CD8-positive, alpha-beta memory T cell (primary cell): ENCODE measurements at regions not wholly inside any gene's neighbourhood (a gene's known extent, or its start where the extent isn't known, plus 50 kb on each side); places are given as distances from the start of the nearest gene placed in this dataset.
A peak's percentile ranks its signal among the peaks of the same experiment; 100 is the strongest.

Experiments used
- CTCF ChIA-PET: fragments of 350-600 bp; sonication (Branson Sonifier 250); formaldehyde crosslinking; loops from one replicate; lab custom pipeline; 2021; ENCODE audit warnings: antibody characterized with exemption; lab: Charles Lee
- POLR2A ChIA-PET: fragments of 350-600 bp; sonication (Branson Sonifier 250); formaldehyde crosslinking; loops from one replicate; lab custom pipeline; 2021; ENCODE audit warnings: antibody characterized with exemption; lab: Charles Lee
- DNase-seq, 5 donors: peaks; one replicate each; pipeline versions ENCODE4 v3.0.0 to v3.0.0-alpha.2; 2020 to 2022; ENCODE audit warnings: mixed read lengths in 1 of 5
- H3K27ac ChIP-seq: one replicate; pipeline ENCODE4 v1.7.0; 2013; ENCODE audit warnings: low read depth, mild to moderate bottlenecking, low read length, moderate library complexity
- H3K27me3 ChIP-seq: 2 replicates; pipeline ENCODE4 v1.7.0; 2013; ENCODE audit warnings: low read length, mild to moderate bottlenecking; ENCODE audit not compliant: insufficient read depth, poor library complexity, severe bottlenecking
- H3K36me3 ChIP-seq: 2 replicates; pipeline ENCODE4 v1.7.0; 2013; ENCODE audit warnings: mild to moderate bottlenecking, low read length, moderate library complexity; ENCODE audit not compliant: insufficient read depth
- H3K4me1 ChIP-seq: 2 replicates; pipeline ENCODE4 v1.7.0; 2013; ENCODE audit warnings: mild to moderate bottlenecking, low read length, moderate library complexity; ENCODE audit not compliant: insufficient read depth
- H3K4me3 ChIP-seq: 2 replicates; pipeline ENCODE4 v1.7.0; 2013; ENCODE audit warnings: mild to moderate bottlenecking, low read length
- H3K9me3 ChIP-seq: 2 replicates; pipeline ENCODE4 v1.7.0; 2013; ENCODE audit warnings: mild to moderate bottlenecking, low read length
- H3K27ac Mint-ChIP-seq, 8 donors: one replicate each; pipeline ENCODE4 v1.8.0; 2020 to 2021; ENCODE audit warnings: mixed read lengths in 8 of 8, mild to moderate bottlenecking in 6 of 8, inconsistent platforms in 3 of 8, moderate library complexity in 3 of 8
- H3K27me3 Mint-ChIP-seq, 2 donors: one replicate each; pipeline ENCODE4 v1.8.0; 2020 to 2021; ENCODE audit warnings: mixed read lengths in 2 of 2, mild to moderate bottlenecking in 1 of 2, moderate library complexity in 1 of 2
- H3K36me3 Mint-ChIP-seq, 3 donors: one replicate each; pipeline ENCODE4 v1.8.0; 2020 to 2021; ENCODE audit warnings: mixed read lengths in 3 of 3, inconsistent platforms in 1 of 3, mild to moderate bottlenecking in 1 of 3
- H3K4me1 Mint-ChIP-seq, 3 donors: one replicate each; pipeline ENCODE4 v1.8.0; 2020 to 2021; ENCODE audit warnings: mixed read lengths in 3 of 3, inconsistent platforms in 1 of 3, mild to moderate bottlenecking in 1 of 3
- H3K4me3 Mint-ChIP-seq, 7 donors: one replicate each; pipeline ENCODE4 v1.8.0; 2020 to 2021; ENCODE audit warnings: mixed read lengths in 7 of 7, mild to moderate bottlenecking in 6 of 7, moderate library complexity in 4 of 7, inconsistent platforms in 2 of 7
- H3K9me3 Mint-ChIP-seq, 5 donors: one replicate each; pipeline ENCODE4 v1.8.0; 2020 to 2022; ENCODE audit warnings: mixed read lengths in 5 of 5, mild to moderate bottlenecking in 3 of 5, moderate library complexity in 2 of 5, inconsistent platforms in 1 of 5

- Mint-ChIP-seq H3K4me3 (peak overlapping the region in 6 of 7 donors; percentile 1 to 52 (median 14)), H3K9me3 (no peaks in the 10 kb centered on the region), H3K36me3 (no peaks in the 10 kb centered on the region), H3K4me1 (peaks cover 33 to 49% (median 43%) of the 10 kb centered on the region in 3 donors), H3K27me3 (peaks cover 0 to 2% of the 10 kb centered on the region in 2 donors), H3K27ac (peak overlapping the region in 6 of 8 donors; percentile 3 to 58 (median 40))
- no peak overlapping the region for H3K4me3 ChIP-seq
- no peaks in the 10 kb centered on the region for H3K9me3 ChIP-seq
- no peaks in the 10 kb centered on the region for H3K36me3 ChIP-seq
- H3K27ac ChIP-seq = no peak overlapping the region
- peak in 2 of 5 donors; percentile 16 to 33 for DNase-seq
- peaks cover 15% of the 10 kb centered on the region for H3K4me1 ChIP-seq
- POLR2A ChIA-PET = no interaction called here
- H3K27me3 ChIP-seq = no peaks in the 10 kb centered on the region
- CTCF ChIA-PET = interaction anchor here (0.8 to 2.6 kb wide), 4 partner anchors 13 to 349 kb away, joined by 3 to 11 read pairs (median 4); no protein-coding TSS in a partner anchor
Measured at GRCh38 chr13:30119476-30119875, 187.9 kb downstream of the KATNAL1 start.

GRCh38 chr13:30116379-30116778 is 191.0 kb downstream of the KATNAL1 start:
- peaks cover 36 to 56% (median 51%) of the 10 kb centered on the region in 3 donors for H3K4me1 Mint-ChIP-seq
- POLR2A ChIA-PET = interaction anchor here (0.5 to 2.1 kb wide), 2 partner anchors 266 to 640 kb away, joined by 3 to 14 read pairs; partner anchors contain the start of gene UBL3
- CTCF ChIA-PET = interaction anchor here (2.2 to 10.2 kb wide), 9 partner anchors 15 to 608 kb away, joined by 6 to 193 read pairs (median 38); partner anchors contain the start of gene UBL3

GRCh38 chr13:30115257-30115600 is 192.1 kb downstream of the KATNAL1 start:
- ChIA-PET POLR2A (interaction anchor here (0.6 to 2.1 kb wide), 7 partner anchors 17 to 449 kb away, joined by 3 to 14 read pairs (median 3); partner anchors contain the start of gene UBL3), CTCF (interaction anchor here (0.6 to 10.2 kb wide), 67 partner anchors 9 to 611 kb away, joined by 3 to 193 read pairs (median 5); partner anchors contain the start of genes KATNAL1, SLC7A1 and UBL3)
- peaks cover 0 to 2% of the 10 kb centered on the region in 2 donors for H3K27me3 Mint-ChIP-seq
- no peaks in the 10 kb centered on the region for H3K27me3 ChIP-seq
- H3K27ac Mint-ChIP-seq = peak overlapping the region in 7 of 8 donors; percentile 23 to 93 (median 62)
- H3K4me1 Mint-ChIP-seq = peaks cover 28 to 44% (median 39%) of the 10 kb centered on the region in 3 donors
- H3K4me3 Mint-ChIP-seq = peak overlapping the region; percentile 66 to 86 (median 70)
- no peak for DNase-seq
- peaks cover 26% of the 10 kb centered on the region for H3K4me1 ChIP-seq
- no peaks in the 10 kb centered on the region for H3K9me3 ChIP-seq
- no peaks in the 10 kb centered on the region for H3K36me3 ChIP-seq
- no peak overlapping the region for H3K4me3 ChIP-seq
- H3K36me3 Mint-ChIP-seq = peaks cover 0 to 1% (median 0%) of the 10 kb centered on the region in 3 donors
- no peak overlapping the region for H3K27ac ChIP-seq
- H3K9me3 Mint-ChIP-seq = no peaks in the 10 kb centered on the region

More at GRCh38 chr13:30116379-30116778, 191.0 kb downstream of the KATNAL1 start:
- H3K9me3 ChIP-seq = no peaks in the 10 kb centered on the region
- Mint-ChIP-seq H3K27me3 (peaks cover 0 to 2% of the 10 kb centered on the region in 2 donors), H3K9me3 (no peaks in the 10 kb centered on the region), H3K4me3 (no peak overlapping the region), H3K36me3 (peaks cover 0 to 1% (median 0%) of the 10 kb centered on the region in 3 donors), H3K27ac (no peak overlapping the region)
- H3K36me3 ChIP-seq = no peaks in the 10 kb centered on the region
- no peak for DNase-seq
- no peaks in the 10 kb centered on the region for H3K27me3 ChIP-seq
- H3K27ac ChIP-seq = no peak overlapping the region
- H3K4me3 ChIP-seq = no peak overlapping the region
- peaks cover 27% of the 10 kb centered on the region for H3K4me1 ChIP-seq

- H3K4me1 Mint-ChIP-seq = peaks cover 23 to 39% (median 34%) of the 10 kb centered on the region in 3 donors
- H3K27me3 ChIP-seq = no peaks in the 10 kb centered on the region
Measured at GRCh38 chr13:30114571-30115256, 192.6 kb downstream of the KATNAL1 start.

GRCh38 chr13:30113983-30114570 is 193.3 kb downstream of the KATNAL1 start:
- peaks cover 17 to 33% (median 28%) of the 10 kb centered on the region in 3 donors for H3K4me1 Mint-ChIP-seq
- POLR2A ChIA-PET = interaction anchor here (0.6 to 2.0 kb wide), 6 partner anchors 176 to 378 kb away, joined by 3 to 9 read pairs (median 4); no protein-coding TSS in a partner anchor
- H3K36me3 ChIP-seq = no peaks in the 10 kb centered on the region
- DNase-seq = no peak
- peaks cover 0 to 1% (median 0%) of the 10 kb centered on the region in 3 donors for H3K36me3 Mint-ChIP-seq
- peak overlapping the region in 7 of 8 donors; percentile 2 to 79 (median 54) for H3K27ac Mint-ChIP-seq
- no peaks in the 10 kb centered on the region for H3K9me3 ChIP-seq
- peak overlapping the region; percentile 47 for H3K4me3 ChIP-seq
- H3K27me3 Mint-ChIP-seq = peaks cover 0 to 2% of the 10 kb centered on the region in 2 donors
- H3K4me1 ChIP-seq = peaks cover 15% of the 10 kb centered on the region
- H3K27ac ChIP-seq = no peak overlapping the region
- peak overlapping the region; percentile 76 to 94 (median 86) for H3K4me3 Mint-ChIP-seq
- no peaks in the 10 kb centered on the region for H3K9me3 Mint-ChIP-seq
- CTCF ChIA-PET = interaction anchor here (0.7 to 10.2 kb wide), 45 partner anchors 10 to 610 kb away, joined by 3 to 193 read pairs (median 5); partner anchors contain the start of genes SLC7A1 and UBL3
- no peaks in the 10 kb centered on the region for H3K27me3 ChIP-seq

More at GRCh38 chr13:30114571-30115256, 192.6 kb downstream of the KATNAL1 start:
- no peak overlapping the region for H3K27ac ChIP-seq
- H3K9me3 Mint-ChIP-seq = no peaks in the 10 kb centered on the region
- no peaks in the 10 kb centered on the region for H3K9me3 ChIP-seq
- peaks cover 21% of the 10 kb centered on the region for H3K4me1 ChIP-seq
- ChIA-PET POLR2A (interaction anchor here (0.6 to 2.1 kb wide), 9 partner anchors 18 to 450 kb away, joined by 3 to 14 read pairs (median 3); partner anchors contain the start of gene UBL3), CTCF (interaction anchor here (0.6 to 10.2 kb wide), 72 partner anchors 10 to 611 kb away, joined by 3 to 193 read pairs (median 4); partner anchors contain the start of genes KATNAL1, SLC7A1 and UBL3)
- H3K4me3 ChIP-seq = peak overlapping the region; percentile 47
- peak overlapping the region; percentile 2 to 93 (median 77) for H3K27ac Mint-ChIP-seq
- no peaks in the 10 kb centered on the region for H3K36me3 ChIP-seq
- peaks cover 0 to 1% (median 0%) of the 10 kb centered on the region in 3 donors for H3K36me3 Mint-ChIP-seq
- H3K4me3 Mint-ChIP-seq = peak overlapping the region; percentile 76 to 94 (median 86)
- peak; percentile 86 to 93 (median 87) for DNase-seq
- peaks cover 0 to 2% of the 10 kb centered on the region in 2 donors for H3K27me3 Mint-ChIP-seq

GRCh38 chr13:30113551-30113950 is 193.8 kb downstream of the KATNAL1 start:
- H3K4me1 Mint-ChIP-seq = peaks cover 16 to 30% (median 26%) of the 10 kb centered on the region in 3 donors
- H3K27me3 Mint-ChIP-seq = peaks cover 0 to 2% of the 10 kb centered on the region in 2 donors
- ChIA-PET POLR2A (interaction anchor here (0.6 to 2.0 kb wide), 6 partner anchors 176 to 379 kb away, joined by 3 to 9 read pairs (median 4); no protein-coding TSS in a partner anchor), CTCF (interaction anchor here (0.9 to 10.2 kb wide), 26 partner anchors 11 to 605 kb away, joined by 3 to 193 read pairs (median 5); partner anchors contain the start of gene UBL3)
- Histone ChIP-seq H3K9me3 (no peaks in the 10 kb centered on the region), H3K27me3 (no peaks in the 10 kb centered on the region), H3K4me1 (peaks cover 12% of the 10 kb centered on the region), H3K36me3 (no peaks in the 10 kb centered on the region), H3K27ac (no peak overlapping the region), H3K4me3 (no peak overlapping the region)
- H3K27ac Mint-ChIP-seq = peak overlapping the region in 1 of 8 donors; percentile 77
- no peak for DNase-seq
- H3K36me3 Mint-ChIP-seq = peaks cover 0 to 1% (median 0%) of the 10 kb centered on the region in 3 donors
- no peaks in the 10 kb centered on the region for H3K9me3 Mint-ChIP-seq
- H3K4me3 Mint-ChIP-seq = peak overlapping the region; percentile 76 to 94 (median 86)
